ENCODE measurements at regions not wholly inside any gene's neighbourhood (a gene's known extent, or its start where the extent isn't known, plus 50 kb on each side); places are given as distances from the start of the nearest gene placed in this dataset.

DNA sequence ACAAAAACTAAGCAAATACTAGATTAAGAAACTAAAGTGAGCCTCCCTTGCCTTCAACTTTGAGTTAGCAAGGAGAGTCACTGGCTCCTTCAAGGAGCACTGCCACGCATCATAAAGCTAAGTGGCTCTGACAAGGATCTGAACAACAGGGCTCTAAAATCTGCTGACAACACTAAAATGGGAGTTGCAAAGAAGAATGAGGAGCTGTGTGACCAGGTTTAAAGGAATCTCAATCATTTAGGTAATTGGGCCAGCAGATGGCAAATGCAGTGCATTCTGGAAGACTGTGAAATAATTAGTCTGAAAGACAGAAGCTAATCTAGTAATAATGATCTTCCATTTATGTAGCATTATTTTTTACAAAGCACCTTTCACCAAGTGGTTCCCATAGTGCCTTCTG is 297.0 kb upstream of the TAS2R1 start:
- DNase-seq (ENCODE audit: low read depth), result no peak

DNA sequence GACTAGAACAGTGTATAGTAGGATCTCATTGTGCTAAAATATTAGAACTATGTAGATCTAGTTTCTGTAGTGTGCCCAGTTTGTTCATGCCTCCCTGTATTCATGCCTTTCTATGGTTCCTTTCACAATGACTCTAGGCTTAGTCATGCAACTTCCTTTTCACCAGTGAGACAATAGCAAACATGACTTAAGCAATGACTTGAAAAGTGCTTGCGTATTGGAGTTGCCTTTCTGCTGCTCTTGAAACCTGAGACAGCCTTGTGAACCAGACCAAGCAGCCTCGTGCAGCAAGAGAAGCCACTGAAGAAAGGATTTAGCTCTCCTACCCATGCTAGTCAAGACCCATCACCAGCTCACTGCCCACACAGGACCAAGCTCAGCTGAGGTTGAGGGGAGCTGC is 294.5 kb upstream of the TAS2R1 start:
- DNase-seq (ENCODE audit: low read depth), result no peak

DNA sequence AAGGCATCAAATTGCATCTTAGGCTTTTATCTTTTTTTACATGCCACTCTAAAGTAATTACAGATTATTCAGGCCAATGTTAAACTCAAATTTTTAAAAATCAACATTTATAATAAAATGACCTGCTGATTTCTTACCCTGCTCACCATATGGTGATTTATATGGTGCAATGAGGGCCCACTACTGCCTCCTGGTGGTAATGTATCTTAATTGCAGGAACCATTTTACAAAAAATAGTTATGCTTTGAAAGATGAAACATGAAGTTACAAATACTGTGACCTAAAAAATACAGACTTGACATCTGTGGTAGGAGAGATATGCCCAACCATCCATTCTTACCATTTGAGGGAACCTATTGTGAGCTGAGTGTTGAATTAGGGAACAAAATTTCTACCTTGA is 292.6 kb upstream of the TAS2R1 start:
- no peak for DNase-seq (ENCODE audit: low read depth)

DNA sequence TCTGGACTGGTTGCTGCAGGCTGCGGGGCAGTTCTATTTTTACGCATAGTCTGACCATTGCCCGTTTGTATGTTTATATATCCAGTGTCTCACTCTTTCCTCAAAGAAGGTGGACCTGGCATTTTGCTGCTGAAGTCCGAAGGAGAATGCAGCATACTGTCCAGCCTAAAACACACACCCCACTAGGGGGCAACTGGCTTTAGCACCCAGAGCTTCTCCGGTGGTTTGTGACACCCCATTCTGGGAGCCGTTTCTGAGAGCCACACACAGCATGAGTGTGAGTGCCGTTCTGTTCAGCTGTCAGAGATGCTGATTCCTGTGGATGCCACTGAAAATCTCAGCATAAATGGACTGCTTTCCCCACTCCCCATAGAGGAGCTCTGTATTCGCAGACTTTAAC is 290.5 kb upstream of the TAS2R1 start:
- DNase-seq (ENCODE audit: low read depth), result no peak

DNA sequence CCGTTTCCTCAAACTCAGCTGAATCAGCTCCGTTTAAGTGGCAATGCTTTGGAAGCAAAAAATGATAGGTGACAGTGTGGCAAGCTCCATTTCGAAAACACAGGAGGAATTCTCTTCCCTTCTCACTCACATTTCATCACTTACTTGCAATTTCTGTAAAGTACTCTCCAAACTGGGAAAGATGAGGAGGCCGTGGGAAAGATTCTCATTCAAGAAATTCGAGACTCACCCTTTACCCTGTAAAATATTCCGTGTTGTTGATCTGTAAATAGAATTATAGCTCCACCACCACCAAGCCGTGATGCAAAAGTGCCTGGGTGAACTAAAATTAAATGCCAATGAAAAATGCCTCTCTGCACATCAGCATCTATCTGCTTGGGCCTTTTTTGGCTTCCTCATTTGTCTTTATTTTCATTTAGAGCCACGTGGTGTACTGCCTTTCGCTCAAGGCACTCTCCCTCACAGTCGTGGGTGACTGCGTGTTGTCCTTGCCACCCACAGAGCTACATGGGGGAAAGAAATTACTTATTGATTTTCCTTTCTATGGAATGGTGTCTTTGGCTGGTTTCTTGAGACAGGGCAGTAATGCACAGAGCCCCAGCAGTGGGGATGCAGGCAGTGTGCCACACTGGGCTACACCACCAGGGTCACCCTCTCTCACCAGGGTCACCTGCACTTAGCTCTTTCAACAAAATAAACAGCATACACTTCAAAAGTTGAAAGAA is 289.3 kb upstream of the TAS2R1 start:
- no peak for DNase-seq (ENCODE audit: low read depth)

DNA sequence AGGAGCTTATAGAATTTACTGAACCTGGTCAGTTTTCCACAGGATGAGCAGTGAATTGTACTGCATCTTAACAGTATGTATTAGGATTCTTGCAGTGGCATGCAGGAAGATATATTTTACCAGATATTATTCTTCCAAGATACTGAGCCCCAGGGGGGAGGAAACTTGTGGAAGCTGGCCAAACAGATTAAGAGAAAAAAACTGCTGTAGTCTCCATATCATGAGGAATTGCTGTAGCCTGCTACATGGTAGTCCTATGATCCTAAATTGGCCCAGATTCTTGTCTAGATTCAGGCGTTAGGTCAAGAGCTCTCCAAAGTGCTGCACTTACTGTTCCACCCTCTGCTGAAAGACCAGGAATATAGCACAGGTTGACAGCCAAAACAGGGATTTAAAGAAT is 275.5 kb upstream of the TAS2R1 start:
- no peak for DNase-seq (ENCODE audit: low read depth)

DNA sequence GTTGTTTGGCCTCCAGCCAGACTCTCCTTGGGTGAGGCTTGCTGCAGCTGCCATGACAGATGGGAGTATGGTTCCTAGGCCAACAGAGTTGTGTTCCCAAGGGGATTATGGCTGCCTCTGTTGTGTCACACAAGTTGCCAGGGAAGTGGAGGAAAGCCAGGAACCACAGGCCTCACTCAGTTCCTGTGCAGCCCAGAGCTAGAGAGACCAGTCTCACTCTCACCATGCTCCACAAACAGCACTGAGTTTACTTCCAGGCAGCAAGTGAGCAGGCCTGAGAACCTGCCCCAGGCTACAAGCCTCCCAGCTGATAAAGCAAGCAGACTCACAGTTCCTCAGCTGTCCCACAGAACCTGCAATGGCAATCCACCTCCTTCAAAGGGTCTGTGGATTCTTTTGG is 273.6 kb upstream of the TAS2R1 start:
- no peak for DNase-seq (ENCODE audit: low read depth)

DNA sequence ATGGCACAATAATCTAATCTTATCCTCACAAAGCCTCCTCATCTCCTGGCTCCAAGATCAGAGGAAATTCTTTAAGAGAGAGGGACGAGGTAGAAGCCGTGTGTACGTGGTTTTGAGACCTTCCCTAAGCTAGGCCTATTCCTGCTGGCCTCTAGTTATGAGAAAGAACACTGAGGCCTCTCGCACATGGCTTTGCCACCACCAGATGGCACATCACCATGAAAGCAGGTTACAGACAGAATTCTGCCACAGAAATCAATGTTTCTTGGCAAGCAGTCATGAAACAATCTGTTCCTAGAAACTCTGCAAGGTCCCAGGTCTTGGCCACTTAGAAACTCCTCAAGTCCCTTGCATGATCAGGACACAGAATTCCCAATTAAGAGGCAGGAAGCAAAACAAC is 268.2 kb upstream of the TAS2R1 start:
- DNase-seq (ENCODE audit: low read depth), result no peak

- DNase-seq (ENCODE audit: low read depth), result no peak
These were observed 265.1 kb upstream of the TAS2R1 start for GRCh38 chr5:9895302-9895645.

GRCh38 chr5:9894571-9895301 is 264.6 kb upstream of the TAS2R1 start:
- DNase-seq (ENCODE audit: low read depth), result no peak

GRCh38 chr5:9892696-9893095 is 262.5 kb upstream of the TAS2R1 start:
- DNase-seq (ENCODE audit: low read depth), result no peak

- DNase-seq (ENCODE audit: low read depth), result no peak
These were observed 259.4 kb upstream of the TAS2R1 start for GRCh38 chr5:9889511-9889910.

DNA sequence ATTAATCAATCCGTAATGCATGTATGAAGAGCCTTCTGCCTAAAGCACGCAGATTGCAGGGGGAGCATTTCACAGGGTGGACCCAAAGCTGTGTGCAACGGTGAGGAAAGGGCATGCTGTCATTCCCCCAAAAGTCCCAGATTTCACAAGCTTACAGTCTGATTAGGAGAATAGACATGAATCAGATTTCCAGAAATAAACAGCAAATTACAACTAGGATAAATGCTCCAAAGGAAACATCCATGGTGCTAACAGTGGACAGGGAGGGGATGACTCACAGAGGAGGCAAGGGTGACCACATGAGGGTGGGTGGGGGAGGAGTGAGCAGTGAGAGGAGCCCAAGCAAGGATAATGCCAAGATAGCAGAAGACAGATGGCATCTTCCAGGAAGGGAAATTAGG is 258.4 kb upstream of the TAS2R1 start:
- DNase-seq (ENCODE audit: low read depth), result no peak

- no peak for DNase-seq (ENCODE audit: low read depth)
These were observed 255.0 kb upstream of the TAS2R1 start for GRCh38 chr5:9885164-9885563.

DNA sequence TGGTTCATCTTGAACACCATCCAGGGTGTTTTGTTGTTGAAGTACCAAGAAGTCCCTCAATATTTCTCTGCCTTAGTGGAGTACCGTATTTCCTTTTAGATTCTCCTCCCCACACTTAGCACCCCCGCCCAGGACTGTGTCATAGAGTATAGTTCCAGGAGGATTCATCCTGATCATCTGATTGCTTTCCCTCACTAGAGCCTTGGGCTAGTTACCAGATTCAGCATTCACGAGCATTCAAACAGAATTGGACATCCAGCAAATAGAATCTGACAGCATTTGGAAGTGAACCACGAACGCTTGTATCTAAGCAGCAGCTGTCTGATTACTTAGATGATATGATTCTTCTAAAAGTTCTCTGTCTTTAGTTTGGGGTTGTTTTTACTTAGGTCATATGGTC is 248.1 kb upstream of the TAS2R1 start:
- no peak for DNase-seq (ENCODE audit: low read depth)

DNA sequence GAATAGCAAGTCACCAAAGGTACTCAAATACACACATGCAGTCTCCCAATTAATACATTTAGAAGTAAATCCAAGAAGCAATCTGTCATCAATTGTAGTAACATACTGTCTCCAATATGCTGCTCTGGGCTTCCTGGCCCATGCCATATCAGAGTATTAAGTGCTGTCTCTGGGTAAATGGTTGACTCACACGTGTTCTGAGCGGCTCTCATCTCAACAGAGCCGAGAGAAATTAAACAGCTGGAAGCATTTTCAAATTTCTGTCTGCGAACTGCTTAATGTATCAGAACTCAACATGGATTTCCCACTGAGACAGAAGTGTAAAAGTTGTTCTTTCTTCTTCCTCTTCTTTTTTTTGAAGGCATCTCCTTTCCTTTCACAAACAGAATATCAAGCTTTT is 247.3 kb upstream of the TAS2R1 start:
- no peak for DNase-seq (ENCODE audit: low read depth)

GRCh38 chr5:9876451-9876850 is 246.3 kb upstream of the TAS2R1 start:
- DNase-seq (ENCODE audit: low read depth), result no peak

GRCh38 chr5:9869616-9870288 is 239.6 kb upstream of the TAS2R1 start:
- no peak for DNase-seq (ENCODE audit: low read depth)

- DNase-seq (ENCODE audit: low read depth), result no peak
These were observed 235.4 kb upstream of the TAS2R1 start for GRCh38 chr5:9865574-9865973.

DNA sequence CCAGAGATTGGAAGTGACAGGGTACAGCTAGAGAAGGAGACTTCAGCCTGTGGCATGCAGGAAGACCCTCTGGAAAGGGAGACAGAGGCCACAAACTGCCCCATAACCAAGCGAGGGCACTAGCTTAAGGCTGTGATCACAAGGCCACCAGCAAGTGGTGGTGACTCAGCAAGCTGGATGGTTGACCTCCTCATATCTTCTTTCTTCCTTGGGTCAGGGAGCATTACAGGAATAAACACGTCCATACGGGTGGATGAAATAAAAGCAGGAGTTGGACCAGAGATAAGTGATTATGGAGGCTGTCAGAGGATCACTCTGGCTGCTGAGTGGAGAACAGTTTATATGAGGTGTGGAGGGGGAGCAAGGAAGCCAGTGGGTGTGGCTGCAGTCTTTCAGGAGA is 234.6 kb upstream of the TAS2R1 start:
- no peak for DNase-seq (ENCODE audit: low read depth)

DNA sequence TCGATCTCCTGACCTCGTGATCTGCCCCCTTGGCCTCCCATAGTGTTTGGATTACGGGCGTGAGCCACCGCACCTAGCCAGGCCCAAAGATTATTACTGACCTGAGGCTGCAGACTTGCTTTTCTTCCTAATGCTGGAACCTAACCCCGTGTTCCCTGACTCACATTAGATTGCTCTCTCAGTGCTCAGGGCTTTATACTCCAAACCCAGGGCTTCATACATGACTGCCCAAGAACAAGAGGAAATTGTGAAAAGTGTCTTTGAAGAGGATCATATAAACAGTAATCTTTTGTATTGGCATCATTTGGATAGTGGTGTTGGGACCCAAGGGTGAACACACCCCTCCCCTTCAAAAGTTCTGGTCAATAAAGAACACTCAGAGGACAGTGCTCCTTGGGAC is 233.3 kb upstream of the TAS2R1 start:
- no peak for DNase-seq (ENCODE audit: low read depth)

DNA sequence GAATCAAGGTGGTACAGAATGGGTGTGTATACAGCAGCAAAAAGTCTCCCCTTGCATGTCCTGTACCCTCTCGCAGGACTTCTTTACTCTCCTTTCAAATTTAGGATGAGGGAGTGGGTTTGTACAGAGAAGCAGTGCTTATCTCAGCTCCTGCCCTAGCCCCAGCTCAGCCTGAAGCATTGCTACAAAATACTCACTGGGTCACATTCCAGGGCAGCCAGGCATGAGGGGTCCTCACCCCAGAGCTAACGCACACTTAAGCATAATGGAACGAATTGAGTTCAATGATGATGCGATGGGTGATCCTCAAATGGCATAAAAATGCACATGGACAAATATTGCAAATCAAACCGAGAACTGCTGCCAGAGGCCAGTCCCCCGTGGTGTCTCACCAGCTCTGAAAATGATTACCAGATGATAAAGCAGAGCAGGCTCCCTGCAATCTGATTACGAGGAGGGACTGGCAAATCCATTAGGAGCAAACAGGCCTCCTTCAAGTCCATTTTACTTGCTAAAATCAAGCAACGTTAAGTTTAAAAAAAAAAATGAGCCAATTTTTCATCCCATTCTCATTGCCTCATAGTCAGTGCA is 231.6 kb upstream of the TAS2R1 start:
- no peak for DNase-seq (ENCODE audit: low read depth)

- no peak for DNase-seq (ENCODE audit: low read depth)
These were observed 229.7 kb upstream of the TAS2R1 start for GRCh38 chr5:9859808-9860207.

All from Daoy (cell line).